ENCODE measurements at regions not wholly inside any gene's neighbourhood (a gene's known extent, or its start where the extent isn't known, plus 50 kb on each side); places are given as distances from the start of the nearest gene placed in this dataset.

DNA sequence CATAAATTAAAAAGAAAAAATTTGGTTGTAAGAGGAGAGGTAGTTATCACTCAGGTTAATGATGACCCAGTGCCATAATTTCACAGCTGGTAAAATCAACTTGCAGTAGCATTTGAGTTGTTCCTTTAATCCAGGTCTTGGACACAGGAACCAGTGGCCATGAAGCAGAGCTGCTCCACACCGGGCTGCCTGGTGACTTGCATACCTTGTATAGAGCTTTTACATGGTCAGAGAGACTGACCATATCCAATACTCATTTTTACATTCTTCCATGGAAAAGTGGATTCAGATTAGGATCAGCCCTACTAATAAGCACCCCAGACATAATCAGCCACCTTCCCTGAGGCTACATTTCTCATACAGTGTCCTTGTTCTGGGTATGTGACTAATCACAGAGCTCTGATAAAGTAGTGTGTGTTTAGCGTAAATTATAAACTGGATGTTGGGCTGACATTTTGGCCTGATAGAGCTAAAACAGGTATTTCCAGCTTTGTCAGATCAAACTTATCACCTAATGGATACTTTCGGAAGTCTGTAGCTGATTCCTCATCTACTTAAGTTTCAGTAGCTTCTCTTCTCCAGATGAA lies 77.0 kb upstream of the ZSWIM6 start (continued):
- TF ChIP-seq, protein P1, sequence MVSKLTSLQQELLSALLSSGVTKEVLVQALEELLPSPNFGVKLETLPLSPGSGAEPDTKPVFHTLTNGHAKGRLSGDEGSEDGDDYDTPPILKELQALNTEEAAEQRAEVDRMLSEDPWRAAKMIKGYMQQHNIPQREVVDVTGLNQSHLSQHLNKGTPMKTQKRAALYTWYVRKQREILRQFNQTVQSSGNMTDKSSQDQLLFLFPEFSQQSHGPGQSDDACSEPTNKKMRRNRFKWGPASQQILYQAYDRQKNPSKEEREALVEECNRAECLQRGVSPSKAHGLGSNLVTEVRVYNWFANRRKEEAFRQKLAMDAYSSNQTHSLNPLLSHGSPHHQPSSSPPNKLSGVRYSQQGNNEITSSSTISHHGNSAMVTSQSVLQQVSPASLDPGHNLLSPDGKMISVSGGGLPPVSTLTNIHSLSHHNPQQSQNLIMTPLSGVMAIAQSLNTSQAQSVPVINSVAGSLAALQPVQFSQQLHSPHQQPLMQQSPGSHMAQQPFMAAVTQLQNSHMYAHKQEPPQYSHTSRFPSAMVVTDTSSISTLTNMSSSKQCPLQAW (CRISPR knock-in tag; IDR thresholded peaks at IDR 0.05) = no peak
- TF ChIP-seq, protein P2, sequence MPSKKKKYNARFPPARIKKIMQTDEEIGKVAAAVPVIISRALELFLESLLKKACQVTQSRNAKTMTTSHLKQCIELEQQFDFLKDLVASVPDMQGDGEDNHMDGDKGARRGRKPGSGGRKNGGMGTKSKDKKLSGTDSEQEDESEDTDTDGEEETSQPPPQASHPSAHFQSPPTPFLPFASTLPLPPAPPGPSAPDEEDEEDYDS (CRISPR knock-in tag; IDR thresholded peaks at IDR 0.05) = no peak
- TF ChIP-seq JUN (CRISPR knock-in tag; IDR thresholded peaks at IDR 0.05) = no peak
- no peak for TF ChIP-seq MATR3 (CRISPR knock-in tag; IDR thresholded peaks at IDR 0.05)

DNA sequence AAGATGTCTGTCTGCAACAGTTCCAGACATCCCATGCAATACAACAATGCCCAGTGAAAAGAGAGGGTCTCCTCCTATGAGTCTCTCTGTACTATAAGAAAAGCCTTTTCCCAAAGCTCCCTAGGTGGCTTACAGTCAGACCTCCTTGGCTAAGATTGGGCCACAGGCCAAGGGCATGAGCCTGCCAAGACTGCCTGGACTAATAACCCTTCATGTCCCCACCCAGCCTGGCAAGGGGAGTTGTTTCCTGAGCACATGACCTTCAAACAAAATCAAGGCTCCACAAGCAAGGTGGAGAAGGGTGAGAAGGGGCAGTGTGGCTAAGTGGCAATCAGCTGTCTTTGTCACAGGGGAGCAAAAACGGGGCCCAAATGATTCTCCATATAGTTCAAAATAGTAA lies 75.6 kb upstream of the ZSWIM6 start:
- in situ Hi-C loops (cut with HindIII; ENCODE audit: extremely low pct_ligation_motif_present, low pct_unique_long_range_greater_than_20kb) (no loop called here), intact Hi-C loops (cut with micrococcal nuclease; ENCODE audit: unreplicated experiment) (no loop called here)
- Histone ChIP-seq H3K27me3 (ENCODE audit: control insufficient read depth in 1 of 2, insufficient read depth in 2 of 2, low read length in 2 of 2) (peaks cover 1 to 31% of the 10 kb centered on the region in 2 experiments; a peak in 4 of 5 replicates), H3K79me2 (ENCODE audit: insufficient read depth, low read length) (no peaks in the 10 kb centered on the region), H3K27ac (ENCODE audit: extremely low read length, insufficient read depth, low read length) (no peak overlapping the region), H3K36me3 (replicated peaks in 1 of 2; ENCODE audit: control insufficient read depth in 1 of 2, insufficient read depth in 2 of 2, low read length in 2 of 2) (no peaks in the 10 kb centered on the region), H3K4me2 (ENCODE audit: low read depth, low read length) (no peak overlapping the region), H2AFZ (ENCODE audit: low read length) (no peak overlapping the region), H3K9ac (ENCODE audit: insufficient read depth, low read depth, low read length) (no peak overlapping the region), H3K9me3 (ENCODE audit: low read length) (no peaks in the 10 kb centered on the region), H3K4me3 (replicated peaks in 1 of 3; ENCODE audit: insufficient read depth in 1 of 3, low read depth in 2 of 3, low read length in 3 of 3) (no peak overlapping the region), H4K20me1 (ENCODE audit: insufficient read depth, low read length) (no peaks in the 10 kb centered on the region; the same call in 1 of the 2 replicates), H3K4me1 (ENCODE audit: insufficient read depth, low read length) (no peaks in the 10 kb centered on the region)
- FAIRE-seq = no peak
- BruUV-seq (replicated peaks) = no TSS peak
- no peak for DNase-seq (ENCODE audit: low spot score)
- POLR2A ChIA-PET = no interaction called here
- ATAC-seq = no peak
- 0% methylated on average over 1 of the region's 1 CpG for WGBS (ENCODE audit: low lambda C conversion rate)
- CTCF ChIA-PET (ENCODE audit: low intra/inter-chr PET ratio, low total read pairs) = no interaction called here
- TF ChIP-seq TOE1 (CRISPR knock-in tag; IDR thresholded peaks at IDR 0.05) (no peak), MEIS1 (CRISPR knock-in tag; IDR thresholded peaks at IDR 0.05; ENCODE audit: borderline replicate concordance) (no peak), ZNF138 (CRISPR knock-in tag; IDR thresholded peaks at IDR 0.05; ENCODE audit: low read depth) (no peak), FOSL2 (CRISPR knock-in tag; IDR thresholded peaks at IDR 0.05) (no peak), SAFB2 (CRISPR knock-in tag; IDR thresholded peaks at IDR 0.05; ENCODE audit: borderline replicate concordance, low read depth) (no peak), ZNF747 (CRISPR knock-in tag; IDR thresholded peaks at IDR 0.05; ENCODE audit: borderline replicate concordance) (no peak), ZNF83 (CRISPR knock-in tag; IDR thresholded peaks at IDR 0.05; ENCODE audit: borderline replicate concordance) (no peak), ZNF879 (CRISPR knock-in tag; IDR thresholded peaks at IDR 0.05) (no peak), ZBTB7B (CRISPR knock-in tag; IDR thresholded peaks at IDR 0.05) (no peak), THAP11 (CRISPR knock-in tag; IDR thresholded peaks at IDR 0.05) (no peak), ARNT (IDR thresholded peaks at IDR 0.05) (no peak)
- TF ChIP-seq, protein P3, sequence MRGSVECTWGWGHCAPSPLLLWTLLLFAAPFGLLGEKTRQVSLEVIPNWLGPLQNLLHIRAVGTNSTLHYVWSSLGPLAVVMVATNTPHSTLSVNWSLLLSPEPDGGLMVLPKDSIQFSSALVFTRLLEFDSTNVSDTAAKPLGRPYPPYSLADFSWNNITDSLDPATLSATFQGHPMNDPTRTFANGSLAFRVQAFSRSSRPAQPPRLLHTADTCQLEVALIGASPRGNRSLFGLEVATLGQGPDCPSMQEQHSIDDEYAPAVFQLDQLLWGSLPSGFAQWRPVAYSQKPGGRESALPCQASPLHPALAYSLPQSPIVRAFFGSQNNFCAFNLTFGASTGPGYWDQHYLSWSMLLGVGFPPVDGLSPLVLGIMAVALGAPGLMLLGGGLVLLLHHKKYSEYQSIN (CRISPR knock-in tag; IDR thresholded peaks at IDR 0.05; ENCODE audit: borderline replicate concordance) = no peak
- TF ChIP-seq, protein P4, sequence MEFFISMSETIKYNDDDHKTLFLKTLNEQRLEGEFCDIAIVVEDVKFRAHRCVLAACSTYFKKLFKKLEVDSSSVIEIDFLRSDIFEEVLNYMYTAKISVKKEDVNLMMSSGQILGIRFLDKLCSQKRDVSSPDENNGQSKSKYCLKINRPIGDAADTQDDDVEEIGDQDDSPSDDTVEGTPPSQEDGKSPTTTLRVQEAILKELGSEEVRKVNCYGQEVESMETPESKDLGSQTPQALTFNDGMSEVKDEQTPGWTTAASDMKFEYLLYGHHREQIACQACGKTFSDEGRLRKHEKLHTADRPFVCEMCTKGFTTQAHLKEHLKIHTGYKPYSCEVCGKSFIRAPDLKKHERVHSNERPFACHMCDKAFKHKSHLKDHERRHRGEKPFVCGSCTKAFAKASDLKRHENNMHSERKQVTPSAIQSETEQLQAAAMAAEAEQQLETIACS (CRISPR knock-in tag; IDR thresholded peaks at IDR 0.05) = no peak
- TF ChIP-seq, protein P5, sequence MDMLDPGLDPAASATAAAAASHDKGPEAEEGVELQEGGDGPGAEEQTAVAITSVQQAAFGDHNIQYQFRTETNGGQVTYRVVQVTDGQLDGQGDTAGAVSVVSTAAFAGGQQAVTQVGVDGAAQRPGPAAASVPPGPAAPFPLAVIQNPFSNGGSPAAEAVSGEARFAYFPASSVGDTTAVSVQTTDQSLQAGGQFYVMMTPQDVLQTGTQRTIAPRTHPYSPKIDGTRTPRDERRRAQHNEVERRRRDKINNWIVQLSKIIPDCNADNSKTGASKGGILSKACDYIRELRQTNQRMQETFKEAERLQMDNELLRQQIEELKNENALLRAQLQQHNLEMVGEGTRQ (IDR thresholded peaks at IDR 0.05; ENCODE audit: low read depth, low read length) = no peak
- TF ChIP-seq, protein P5 (CRISPR knock-in tag; IDR thresholded peaks at IDR 0.05; ENCODE audit: borderline replicate concordance) = no peak
